ENCODE measurements at regions not wholly inside any gene's neighbourhood (a gene's known extent, or its start where the extent isn't known, plus 50 kb on each side); places are given as distances from the start of the nearest gene placed in this dataset.

- DNase-seq = no peak
- TF ChIP-seq POLR2AphosphoS5 (IDR thresholded peaks at IDR 0.05) (no peak), CTCF (IDR thresholded peaks at IDR 0.05) (no peak), POLR2A (IDR thresholded peaks at IDR 0.05) (no peak), EP300 (IDR thresholded peaks at IDR 0.05; ENCODE audit: low read depth) (no peak)
- Histone ChIP-seq H3K27me3 (no peaks in the 10 kb centered on the region), H3K36me3 (no peaks in the 10 kb centered on the region), H3K27ac (no peak overlapping the region), H3K4me3 (no peak overlapping the region), H3K9me3 (no peaks in the 10 kb centered on the region), H3K4me1 (no peaks in the 10 kb centered on the region)
- intact Hi-C loops (cut with DNase I; ENCODE audit: low total_unique reads) (no loop called here), in situ Hi-C loops (cut with MboI; ENCODE audit: low pct_ligation_motif_present in 1 of 4, low pct_unique_long_range_greater_than_20kb in 1 of 4, low sequenced_read_pairs in 3 of 4) (no loop called here)
- WGBS, 2 donors (ENCODE audit: low coverage in 1 of 2) = 84 to 89% methylated on average over 7 of the region's 7 CpGs
Observed at GRCh38 chr9:7509576-7510145, 289.9 kb downstream of the DMAC1 start.

GRCh38 chr9:7508516-7508915 lies 291.1 kb downstream of the DMAC1 start:
- WGBS, 2 donors (ENCODE audit: low coverage in 1 of 2) = 71 to 89% methylated on average over 1 of the region's 1 CpG
- DNase-seq = no peak
- Histone ChIP-seq H3K4me3 (no peak overlapping the region), H3K36me3 (no peaks in the 10 kb centered on the region), H3K27ac (no peak overlapping the region), H3K9me3 (no peaks in the 10 kb centered on the region), H3K27me3 (no peaks in the 10 kb centered on the region), H3K4me1 (no peaks in the 10 kb centered on the region)
- intact Hi-C loops (cut with DNase I; ENCODE audit: low total_unique reads) = no loop called here
- TF ChIP-seq EP300 (IDR thresholded peaks at IDR 0.05; ENCODE audit: low read depth) = no peak
- no peak for TF ChIP-seq POLR2AphosphoS5 (IDR thresholded peaks at IDR 0.05)
- no peak for TF ChIP-seq POLR2A (IDR thresholded peaks at IDR 0.05)
- no peak for TF ChIP-seq CTCF (IDR thresholded peaks at IDR 0.05)
- in situ Hi-C loops (cut with MboI; ENCODE audit: low pct_ligation_motif_present in 1 of 4, low pct_unique_long_range_greater_than_20kb in 1 of 4, low sequenced_read_pairs in 3 of 4) = no loop called here

GRCh38 chr9:7507566-7508270 lies 291.9 kb downstream of the DMAC1 start:
- H3K27me3 ChIP-seq = no peaks in the 10 kb centered on the region
- in situ Hi-C loops (cut with MboI; ENCODE audit: low pct_ligation_motif_present in 1 of 4, low pct_unique_long_range_greater_than_20kb in 1 of 4, low sequenced_read_pairs in 3 of 4) = no loop called here
- TF ChIP-seq POLR2AphosphoS5 (IDR thresholded peaks at IDR 0.05) (no peak), POLR2A (IDR thresholded peaks at IDR 0.05) (no peak), CTCF (IDR thresholded peaks at IDR 0.05) (no peak), EP300 (IDR thresholded peaks at IDR 0.05; ENCODE audit: low read depth) (no peak)
- no peaks in the 10 kb centered on the region for H3K9me3 ChIP-seq
- H3K4me3 ChIP-seq = no peak overlapping the region
- no peaks in the 10 kb centered on the region for H3K4me1 ChIP-seq
- no peak for DNase-seq
- 87 to 94% methylated on average over 4 to 7 of the region's 7 CpGs for WGBS, 2 donors (ENCODE audit: low coverage in 1 of 2)
- H3K27ac ChIP-seq = no peak overlapping the region
- no peaks in the 10 kb centered on the region for H3K36me3 ChIP-seq
- intact Hi-C loops (cut with DNase I; ENCODE audit: low total_unique reads) = no loop called here

GRCh38 chr9:7507026-7507425 lies 292.6 kb downstream of the DMAC1 start:
- intact Hi-C loops (cut with DNase I; ENCODE audit: low total_unique reads) (no loop called here), in situ Hi-C loops (cut with MboI; ENCODE audit: low pct_ligation_motif_present in 1 of 4, low pct_unique_long_range_greater_than_20kb in 1 of 4, low sequenced_read_pairs in 3 of 4) (no loop called here)
- no peaks in the 10 kb centered on the region for H3K27me3 ChIP-seq
- H3K27ac ChIP-seq = no peak overlapping the region
- H3K9me3 ChIP-seq = no peaks in the 10 kb centered on the region
- 87 to 100% methylated on average over 2 of the region's 2 CpGs for WGBS, 2 donors (ENCODE audit: low coverage in 1 of 2)
- DNase-seq = no peak
- TF ChIP-seq POLR2A (IDR thresholded peaks at IDR 0.05) (no peak), CTCF (IDR thresholded peaks at IDR 0.05) (no peak), POLR2AphosphoS5 (IDR thresholded peaks at IDR 0.05) (no peak), EP300 (IDR thresholded peaks at IDR 0.05; ENCODE audit: low read depth) (no peak)
- H3K36me3 ChIP-seq = no peaks in the 10 kb centered on the region
- H3K4me1 ChIP-seq = no peaks in the 10 kb centered on the region
- no peak overlapping the region for H3K4me3 ChIP-seq
